ENCODE measurements at regions not wholly inside any gene's neighbourhood (a gene's known extent, or its start where the extent isn't known, plus 50 kb on each side); places are given as distances from the start of the nearest gene placed in this dataset.

GRCh38 chr1:98369463-98369862 lies 292.1 kb upstream of the SNX7 start:
- ChIA-PET POLR2A (no interaction called here), CTCF (no interaction called here), SMC1A (ENCODE audit: uncharacterized antibody, unreplicated experiment) (no interaction called here), RAD21 (ENCODE audit: unreplicated experiment) (no interaction called here)
- H3K27ac ChIP-seq (ENCODE audit: control insufficient read depth, insufficient read depth), result no peak overlapping the region
- H2AFZ ChIP-seq (ENCODE audit: control insufficient read depth, low read depth, low read length), result no peak overlapping the region
- no peaks in the 10 kb centered on the region for H3K36me3 ChIP-seq (ENCODE audit: control insufficient read depth in 2 of 2, insufficient read depth in 2 of 2, low read length in 1 of 2)
- no peaks in the 10 kb centered on the region for H3K79me2 ChIP-seq (ENCODE audit: control insufficient read depth, insufficient read depth, low read length)
- ATAC-seq, result no peak
- no peak for DNase-seq (ENCODE audit: low read depth, low spot score)
- no TSS peak for BruUV-seq (replicated peaks)
- no peaks in the 10 kb centered on the region; a peak in 1 of 4 replicates for H3K27me3 ChIP-seq (replicated peaks in 1 of 2; ENCODE audit: control insufficient read depth in 2 of 2, insufficient read depth in 2 of 2, low read length in 1 of 2)
- no peak overlapping the region for H3K9ac ChIP-seq (ENCODE audit: control insufficient read depth, insufficient read depth, low read length)
- intact Hi-C loops (cut with micrococcal nuclease; ENCODE audit: unreplicated experiment) (no loop called here), in situ Hi-C loops (cut with MboI) (no loop called here)
- no peaks in the 10 kb centered on the region for H3K4me1 ChIP-seq (ENCODE audit: control insufficient read depth, insufficient read depth, low read length)
- 0% methylated on average over 1 of the region's 1 CpG for WGBS (ENCODE audit: insufficient coverage, insufficient replicate concordance, low lambda C conversion rate, missing lambda C conversion rate)
- H3K4me3 ChIP-seq, result no peak overlapping the region
- H3K4me2 ChIP-seq (ENCODE audit: control insufficient read depth, insufficient read depth), result no peak overlapping the region
- no peak for FAIRE-seq
- H3K9me3 ChIP-seq (replicated peaks; ENCODE audit: control insufficient read depth, insufficient read depth, low read length), result no peaks in the 10 kb centered on the region
- H4K20me1 ChIP-seq (ENCODE audit: control insufficient read depth, insufficient read depth), result no peaks in the 10 kb centered on the region
- TF ChIP-seq RELB (IDR thresholded peaks at IDR 0.05; ENCODE audit: low read depth) (no peak), BACH1 (IDR thresholded peaks at IDR 0.05; ENCODE audit: borderline replicate concordance) (no peak), ZNF592 (IDR thresholded peaks at IDR 0.05) (no peak), NRF1 (conservative IDR thresholded peaks at IDR 0.05; ENCODE audit: low read depth, low read length) (no peak), ZBTB33 (IDR thresholded peaks at IDR 0.05) (no peak), MAX (IDR thresholded peaks at IDR 0.05; ENCODE audit: low read depth, low read length) (no peak), PAX5 (IDR thresholded peaks at IDR 0.05; ENCODE audit: borderline replicate concordance, low read depth, low read length) (no peak), SKIL (IDR thresholded peaks at IDR 0.05; ENCODE audit: low read depth, poor library complexity, severe bottlenecking) (no peak), KDM1A (IDR thresholded peaks at IDR 0.05; ENCODE audit: borderline replicate concordance) (no peak), ZNF274 (IDR thresholded peaks at IDR 0.05; ENCODE audit: insufficient read depth, insufficient read length) (no peak), TCF12 (IDR thresholded peaks at IDR 0.05; ENCODE audit: low read depth, low read length) (no peak), TCF7 (IDR thresholded peaks at IDR 0.05; ENCODE audit: borderline replicate concordance) (no peak), CEBPB (IDR thresholded peaks at IDR 0.05; ENCODE audit: borderline replicate concordance in 1 of 2, low read depth in 2 of 2, low read length in 2 of 2) (no peak)

Measured in GM12878 (cell line).